KMS-11 (cell line): ENCODE measurements at regions not wholly inside any gene's neighbourhood (a gene's known extent, or its start where the extent isn't known, plus 50 kb on each side); places are given as distances from the start of the nearest gene placed in this dataset.

Experiments used
- H2AFZ ChIP-seq: fragments of 200-600 bp; sonication (generic); 2 replicates; pipeline ENCODE4 v1.6.1; 2016; ENCODE audit warnings: antibody characterized with exemption, mixed run types, low read depth
- H3K27ac ChIP-seq: fragments of 200-600 bp; sonication (generic); 2 replicates; pipeline ENCODE4 v1.6.1; 2016; ENCODE audit warnings: mild to moderate bottlenecking, mixed run types
- H3K27me3 ChIP-seq: fragments of 200-600 bp; sonication (generic); 2 replicates; pipeline ENCODE4 v1.6.1; 2017; ENCODE audit warnings: mild to moderate bottlenecking, low read depth, mixed run types, moderate library complexity; ENCODE audit not compliant: insufficient read depth
- H3K36me3 ChIP-seq: fragments of 200-600 bp; sonication (generic); 2 replicates; pipeline ENCODE4 v1.6.1; 2017; ENCODE audit warnings: mild to moderate bottlenecking, mixed run types; ENCODE audit not compliant: insufficient read depth
- H3K4me1 ChIP-seq: fragments of 200-600 bp; sonication (generic); 2 replicates; pipeline ENCODE4 v1.6.1; 2016; ENCODE audit warnings: mild to moderate bottlenecking, low read depth, mixed run types; ENCODE audit not compliant: poor library complexity, severe bottlenecking
- H3K4me2 ChIP-seq: fragments of 200-600 bp; sonication (generic); 2 replicates; pipeline ENCODE4 v1.7.0; 2016; ENCODE audit warnings: mild to moderate bottlenecking, mixed run types
- H3K4me3 ChIP-seq: fragments of 200-600 bp; sonication (generic); IDR thresholded peaks from 2 replicates; pipeline ENCODE4 v1.6.1; 2017; ENCODE audit warnings: low read depth, low read length, mixed read lengths; ENCODE audit not compliant: insufficient read depth
- H3K79me2 ChIP-seq: fragments of 200-600 bp; sonication (generic); 2 replicates; pipeline ENCODE4 v1.6.1; 2016; ENCODE audit warnings: low read depth, mixed run types; ENCODE audit not compliant: insufficient read depth
- H3K9ac ChIP-seq: fragments of 200-600 bp; sonication (generic); 2 replicates; pipeline ENCODE4 v1.6.1; 2016; ENCODE audit warnings: mild to moderate bottlenecking, mixed run types
- H4K20me1 ChIP-seq: fragments of 200-600 bp; sonication (generic); 2 replicates; pipeline ENCODE4 v1.6.1; 2016; ENCODE audit warnings: mild to moderate bottlenecking, mixed run types; ENCODE audit not compliant: insufficient read depth
- TF ChIP-seq, protein P1 (sequence below): fragments of 200-600 bp; sonication (generic); conservative IDR thresholded peaks from 2 replicates; pipeline ENCODE4 v1.6.1; 2017; ENCODE audit warnings: low read depth, mild to moderate bottlenecking, antibody characterized with exemption, low read length, moderate library complexity, mixed read lengths

DNA sequence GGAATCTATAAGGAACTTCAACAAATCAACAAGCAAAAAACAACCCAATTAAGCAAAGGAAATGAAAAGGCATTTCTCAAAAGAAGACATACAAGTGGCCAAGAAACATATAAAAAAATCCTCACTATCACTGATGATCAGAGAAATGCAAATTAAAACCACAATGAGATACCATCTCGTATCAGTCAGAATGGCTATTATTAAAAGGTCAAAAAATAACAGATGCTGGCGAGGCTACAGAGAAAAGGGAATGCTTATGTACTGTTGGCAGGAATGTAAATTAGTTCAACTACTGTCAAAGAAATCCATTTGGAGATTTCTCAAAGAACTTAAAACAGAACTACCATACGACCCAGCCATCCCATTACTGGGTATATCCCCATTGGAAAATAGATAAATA is 292.4 kb upstream of the FAT1 start:
- H3K9ac ChIP-seq: no peak overlapping the region
- H3K79me2 ChIP-seq: no peaks in the 10 kb centered on the region
- no peak overlapping the region for H3K27ac ChIP-seq
- H3K4me1 ChIP-seq: no peaks in the 10 kb centered on the region
- no peak overlapping the region for H3K4me2 ChIP-seq
- TF ChIP-seq, protein P1, sequence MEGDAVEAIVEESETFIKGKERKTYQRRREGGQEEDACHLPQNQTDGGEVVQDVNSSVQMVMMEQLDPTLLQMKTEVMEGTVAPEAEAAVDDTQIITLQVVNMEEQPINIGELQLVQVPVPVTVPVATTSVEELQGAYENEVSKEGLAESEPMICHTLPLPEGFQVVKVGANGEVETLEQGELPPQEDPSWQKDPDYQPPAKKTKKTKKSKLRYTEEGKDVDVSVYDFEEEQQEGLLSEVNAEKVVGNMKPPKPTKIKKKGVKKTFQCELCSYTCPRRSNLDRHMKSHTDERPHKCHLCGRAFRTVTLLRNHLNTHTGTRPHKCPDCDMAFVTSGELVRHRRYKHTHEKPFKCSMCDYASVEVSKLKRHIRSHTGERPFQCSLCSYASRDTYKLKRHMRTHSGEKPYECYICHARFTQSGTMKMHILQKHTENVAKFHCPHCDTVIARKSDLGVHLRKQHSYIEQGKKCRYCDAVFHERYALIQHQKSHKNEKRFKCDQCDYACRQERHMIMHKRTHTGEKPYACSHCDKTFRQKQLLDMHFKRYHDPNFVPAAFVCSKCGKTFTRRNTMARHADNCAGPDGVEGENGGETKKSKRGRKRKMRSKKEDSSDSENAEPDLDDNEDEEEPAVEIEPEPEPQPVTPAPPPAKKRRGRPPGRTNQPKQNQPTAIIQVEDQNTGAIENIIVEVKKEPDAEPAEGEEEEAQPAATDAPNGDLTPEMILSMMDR: no peak
- H3K27me3 ChIP-seq: no peaks in the 10 kb centered on the region
- H2AFZ ChIP-seq: no peak overlapping the region
- no peaks in the 10 kb centered on the region for H3K36me3 ChIP-seq
- H3K4me3 ChIP-seq: no peak overlapping the region
- no peaks in the 10 kb centered on the region for H4K20me1 ChIP-seq

DNA sequence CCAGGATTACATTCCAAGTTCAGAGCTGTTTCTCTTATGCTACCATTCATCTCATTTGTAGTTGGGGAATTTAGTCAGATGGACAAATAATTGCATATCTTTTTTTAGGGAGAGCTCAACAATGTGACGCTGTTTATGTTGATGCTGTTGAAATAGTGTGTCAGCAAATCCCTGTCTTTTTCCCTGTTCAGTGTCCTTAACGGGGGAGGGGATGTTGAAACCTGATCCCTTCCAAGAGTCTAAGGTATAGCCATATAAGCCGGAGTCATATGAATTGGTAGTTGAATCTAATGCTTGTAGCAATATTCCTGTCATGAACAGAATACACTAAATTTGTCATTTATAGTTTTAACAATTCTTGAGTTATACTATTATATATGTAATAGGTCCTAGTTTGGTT is 293.5 kb upstream of the FAT1 start:
- Histone ChIP-seq H3K4me3 (no peak overlapping the region), H3K4me1 (no peaks in the 10 kb centered on the region), H3K79me2 (no peaks in the 10 kb centered on the region), H2AFZ (no peak overlapping the region), H3K4me2 (no peak overlapping the region), H4K20me1 (no peaks in the 10 kb centered on the region), H3K27ac (no peak overlapping the region), H3K27me3 (no peaks in the 10 kb centered on the region), H3K9ac (no peak overlapping the region), H3K36me3 (no peaks in the 10 kb centered on the region)
- TF ChIP-seq, protein P1: no peak

DNA sequence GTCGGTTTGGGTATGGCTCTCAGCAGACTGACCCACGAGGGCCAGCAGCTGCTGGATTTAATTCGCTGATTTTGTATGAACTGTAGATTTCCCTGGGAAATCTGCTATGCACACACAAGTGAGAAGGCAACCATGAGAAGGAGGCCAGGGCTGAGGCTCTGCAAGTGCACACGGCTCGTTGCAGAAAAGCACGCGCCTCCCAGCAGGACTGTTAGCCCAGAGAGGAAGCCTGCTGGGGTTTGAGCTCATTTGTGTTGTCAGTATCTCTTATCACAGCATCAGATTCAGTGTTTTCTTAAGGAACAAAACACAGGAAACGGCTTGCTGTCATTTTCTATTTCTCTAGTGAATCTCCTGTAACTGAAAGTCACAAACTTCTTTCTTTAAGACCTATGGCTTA is 296.2 kb upstream of the FAT1 start:
- no peaks in the 10 kb centered on the region for H3K79me2 ChIP-seq
- TF ChIP-seq, protein P1: no peak
- H4K20me1 ChIP-seq: no peaks in the 10 kb centered on the region
- H3K9ac ChIP-seq: no peak overlapping the region
- no peaks in the 10 kb centered on the region for H3K27me3 ChIP-seq
- H3K4me2 ChIP-seq: no peak overlapping the region
- no peaks in the 10 kb centered on the region for H3K4me1 ChIP-seq
- no peak overlapping the region for H2AFZ ChIP-seq
- H3K4me3 ChIP-seq: no peak overlapping the region
- H3K36me3 ChIP-seq: no peaks in the 10 kb centered on the region
- H3K27ac ChIP-seq: no peak overlapping the region

GRCh38 chr4:187020676-187021075 is 297.0 kb upstream of the FAT1 start:
- no peaks in the 10 kb centered on the region for H4K20me1 ChIP-seq
- H2AFZ ChIP-seq: no peak overlapping the region
- H3K36me3 ChIP-seq: no peaks in the 10 kb centered on the region
- no peak overlapping the region for H3K4me2 ChIP-seq
- H3K27me3 ChIP-seq: no peaks in the 10 kb centered on the region
- H3K4me3 ChIP-seq: no peak overlapping the region
- TF ChIP-seq, protein P1: no peak
- no peaks in the 10 kb centered on the region for H3K79me2 ChIP-seq
- no peak overlapping the region for H3K27ac ChIP-seq
- no peaks in the 10 kb centered on the region for H3K4me1 ChIP-seq
- no peak overlapping the region for H3K9ac ChIP-seq
